ENCODE measurements at regions not wholly inside any gene's neighbourhood (a gene's known extent, or its start where the extent isn't known, plus 50 kb on each side); places are given as distances from the start of the nearest gene placed in this dataset.

GRCh38 chr4:14910411-14910810 lies 91.9 kb upstream of the CPEB2 start:
- DNase-seq (ENCODE audit: low spot score) = no peak
- TF ChIP-seq CTCF (IDR thresholded peaks at IDR 0.05; ENCODE audit: borderline replicate concordance, control extremely low read depth, extremely low read depth, insufficient read depth, missing control alignments) = no peak
- in situ Hi-C loops (cut with MboI; ENCODE audit: low sequenced_read_pairs, unreplicated experiment) = no loop called here

- DNase-seq (ENCODE audit: low spot score) = no peak
- no peak for TF ChIP-seq CTCF (IDR thresholded peaks at IDR 0.05; ENCODE audit: borderline replicate concordance, control extremely low read depth, extremely low read depth, insufficient read depth, missing control alignments)
- in situ Hi-C loops (cut with MboI; ENCODE audit: low sequenced_read_pairs, unreplicated experiment) = no loop called here
These were observed 89.9 kb upstream of the CPEB2 start for GRCh38 chr4:14912426-14912825.

- no peak for TF ChIP-seq CTCF (IDR thresholded peaks at IDR 0.05; ENCODE audit: borderline replicate concordance, control extremely low read depth, extremely low read depth, insufficient read depth, missing control alignments)
- no peak for DNase-seq (ENCODE audit: low spot score)
- in situ Hi-C loops (cut with MboI; ENCODE audit: low sequenced_read_pairs, unreplicated experiment) = no loop called here
These were observed 87.3 kb upstream of the CPEB2 start for GRCh38 chr4:14915018-14915417.

- no peak for DNase-seq (ENCODE audit: low spot score)
- in situ Hi-C loops (cut with MboI; ENCODE audit: low sequenced_read_pairs, unreplicated experiment) = no loop called here
These were observed 85.6 kb upstream of the CPEB2 start for GRCh38 chr4:14916554-14917297.

GRCh38 chr4:14917298-14917633 lies 85.0 kb upstream of the CPEB2 start:
- in situ Hi-C loops (cut with MboI; ENCODE audit: low sequenced_read_pairs, unreplicated experiment) = no loop called here

More at GRCh38 chr4:14916554-14917297, 85.6 kb upstream of the CPEB2 start:
- TF ChIP-seq CTCF (IDR thresholded peaks at IDR 0.05; ENCODE audit: borderline replicate concordance, control extremely low read depth, extremely low read depth, insufficient read depth, missing control alignments) = no peak

GRCh38 chr4:14918336-14918735 lies 83.9 kb upstream of the CPEB2 start:
- in situ Hi-C loops (cut with MboI; ENCODE audit: low sequenced_read_pairs, unreplicated experiment) = no loop called here
- DNase-seq (ENCODE audit: low spot score) = no peak
- TF ChIP-seq CTCF (IDR thresholded peaks at IDR 0.05; ENCODE audit: borderline replicate concordance, control extremely low read depth, extremely low read depth, insufficient read depth, missing control alignments) = no peak

More at GRCh38 chr4:14917298-14917633, 85.0 kb upstream of the CPEB2 start:
- TF ChIP-seq CTCF (IDR thresholded peaks at IDR 0.05; ENCODE audit: borderline replicate concordance, control extremely low read depth, extremely low read depth, insufficient read depth, missing control alignments) = no peak
- no peak for DNase-seq (ENCODE audit: low spot score)
